HCT116 (cell line): ENCODE measurements at regions not wholly inside any gene's neighbourhood (a gene's known extent, or its start where the extent isn't known, plus 50 kb on each side); places are given as distances from the start of the nearest gene placed in this dataset.

Source experiments
- ATAC-seq: fragments of 200-7000 bp; cut with Tn5 transposase; 2 replicates; pipeline ENCODE4 v1.9.1; 2020; ENCODE audit warnings: mild to moderate bottlenecking, moderate library complexity
- BruUV-seq: library from RNA; stranded (reverse); fragments of 400-500 nt; replicated peaks from 2 replicates; lab custom pipeline; 2021; lab: Mats Ljungman, UMichigan
- CTCF ChIA-PET: fragments of 300-600 bp; sonication (Branson Sonifier 250); formaldehyde crosslinking; loops from one replicate; lab custom pipeline; 2021; ENCODE audit warnings: antibody characterized with exemption; lab: Charles Lee
- POLR2A ChIA-PET: fragments of 300-600, 350-600 bp; sonication (Branson Sonifier 250); formaldehyde crosslinking; loops from one replicate; lab custom pipeline; 2021; ENCODE audit warnings: antibody characterized with exemption; lab: Charles Lee
- RAD21 ChIA-PET, 2 experiments: fragments of 300-600 bp; sonication (Branson Sonifier 250); formaldehyde crosslinking; loops; one replicate each; lab custom pipeline; 2023; ENCODE audit warnings: low total read pairs in 2 of 2; ENCODE audit not compliant: uncharacterized antibody in 2 of 2, unreplicated experiment in 2 of 2, low non-redundant PET in 1 of 2; lab: Charles Lee
- DNase-seq: peaks from one replicate; pipeline ENCODE4 v3.0.0-alpha.2; 2010; ENCODE audit warnings: low read depth, low spot score
- H2AFZ ChIP-seq: fragments of 200-600 bp; shearing (Covaris generic), sonication (generic); 2 replicates; pipeline ENCODE4 v1.6.1; 2017; ENCODE audit warnings: low read depth, mixed run types, mixed read lengths, antibody characterized with exemption, low read length; ENCODE audit not compliant: poor library complexity, severe bottlenecking
- H3K27ac ChIP-seq: 2 replicates; pipeline ENCODE4 v1.5.1; 2012; ENCODE audit warnings: low read depth, low read length
- H3K27me3 ChIP-seq: fragments of 200-600 bp; sonication (generic); 2 replicates; pipeline ENCODE4 v1.6.1; 2016; ENCODE audit warnings: mixed run types, low read length, mixed read lengths; ENCODE audit not compliant: insufficient read depth
- H3K36me3 ChIP-seq, 2 experiments: fragments of 200-500 bp in 1 of 2; fragments of 200-600 bp in 1 of 2; sonication (Bioruptor generic) in 1 of 2; sonication (generic) in 1 of 2; 2 replicates each; pipeline versions ENCODE4 v1.5.1 to v1.6.1; 2014 to 2016; ENCODE audit warnings: low read length in 2 of 2, inconsistent platforms in 1 of 2, mixed read lengths in 1 of 2, mixed run types in 1 of 2; ENCODE audit not compliant: insufficient read depth in 2 of 2, control insufficient read depth in 1 of 2
- H3K4me1 ChIP-seq, 2 experiments: fragments of 200-600 bp in 1 of 2; sonication (generic) in 1 of 2; 2 replicates each; pipeline versions ENCODE4 v1.5.1 to v1.6.1; 2012 to 2017; ENCODE audit warnings: low read length in 2 of 2, inconsistent platforms in 1 of 2, mild to moderate bottlenecking in 1 of 2, mixed read lengths in 1 of 2, mixed run types in 1 of 2, moderate library complexity in 1 of 2; ENCODE audit not compliant: insufficient read depth in 2 of 2, control insufficient read depth in 1 of 2
- H3K4me2 ChIP-seq: fragments of 200-600 bp; sonication (generic); 2 replicates; pipeline ENCODE4 v1.6.1; 2017; ENCODE audit warnings: mixed run types, low read length, mixed read lengths
- H3K4me3 ChIP-seq, 2 experiments: fragments of 200-600 bp in 1 of 2; sonication (generic) in 1 of 2; replicated peaks in 1 of 2; 2 replicates each; pipeline ENCODE4 v1.5.1; 2011 to 2016; ENCODE audit warnings: low read length in 2 of 2, control low read depth in 1 of 2, low read depth in 1 of 2, mild to moderate bottlenecking in 1 of 2, mixed read lengths in 1 of 2, mixed run types in 1 of 2
- H3K79me2 ChIP-seq: fragments of 200-600 bp; sonication (generic); 2 replicates; pipeline ENCODE4 v1.6.1; 2017; ENCODE audit warnings: mild to moderate bottlenecking, mixed run types, low read length, moderate library complexity, mixed read lengths; ENCODE audit not compliant: insufficient read depth
- H3K9ac ChIP-seq: fragments of 200-600 bp; sonication (generic); 2 replicates; pipeline ENCODE4 v1.6.1; 2016; ENCODE audit warnings: low read length, mixed read lengths
- H3K9me2 ChIP-seq: fragments of 200-600 bp; sonication (generic), shearing (Covaris generic); 2 replicates; pipeline ENCODE4 v1.6.1; 2017; ENCODE audit warnings: mixed run types, mild to moderate bottlenecking, moderate library complexity; ENCODE audit not compliant: insufficient read depth
- H3K9me3 ChIP-seq, 2 experiments: fragments of 200-500 bp in 1 of 2; fragments of 200-600 bp in 1 of 2; sonication (Bioruptor generic) in 1 of 2; sonication (generic) in 1 of 2; 2 replicates each; pipeline ENCODE4 v1.6.1; 2014 to 2017; ENCODE audit warnings: low read length in 2 of 2, mixed read lengths in 2 of 2, inconsistent platforms in 1 of 2, low read depth in 1 of 2, mild to moderate bottlenecking in 1 of 2, mixed run types in 1 of 2, moderate library complexity in 1 of 2; ENCODE audit not compliant: control insufficient read depth in 1 of 2, insufficient read depth in 1 of 2
- H4K20me1 ChIP-seq: fragments of 200-600 bp; sonication (generic), shearing (Covaris generic); 2 replicates; pipeline ENCODE4 v1.6.1; 2017; ENCODE audit warnings: mixed run types, mild to moderate bottlenecking, moderate library complexity; ENCODE audit not compliant: insufficient read depth
- EGR1 ChIP-seq: IDR thresholded peaks from 2 replicates; pipeline ENCODE4 v1.6.1; 2012; ENCODE audit warnings: low read depth
- FOSL1 ChIP-seq: IDR thresholded peaks from 2 replicates; pipeline ENCODE4 v1.6.1; 2012; ENCODE audit warnings: low read depth
- MAX ChIP-seq: IDR thresholded peaks from 2 replicates; pipeline ENCODE4 v1.6.1; 2012
- POLR2A ChIP-seq: IDR thresholded peaks from 2 replicates; pipeline ENCODE4 v1.7.0; 2011; ENCODE audit warnings: borderline replicate concordance; ENCODE audit not compliant: insufficient read depth, insufficient read length; ENCODE audit errors: extremely low read depth
- POLR2AphosphoS5 ChIP-seq: IDR thresholded peaks from 2 replicates; pipeline ENCODE4 v1.6.1; 2011; ENCODE audit warnings: mild to moderate bottlenecking, low read depth, low read length, moderate library complexity
- REST ChIP-seq: IDR thresholded peaks from 2 replicates; pipeline ENCODE4 v1.6.1; 2012; ENCODE audit warnings: low read depth
- SIN3A ChIP-seq: IDR thresholded peaks from 2 replicates; pipeline ENCODE4 v1.6.1; 2012; ENCODE audit warnings: low read depth
- SP1 ChIP-seq: IDR thresholded peaks from 2 replicates; pipeline ENCODE4 v1.6.1; 2012; ENCODE audit warnings: low read depth
- SRF ChIP-seq: IDR thresholded peaks from 2 replicates; pipeline ENCODE4 v1.6.1; 2012; ENCODE audit warnings: low read depth
- ZFX ChIP-seq: fragments of 450-650 bp; IDR thresholded peaks from 2 replicates; pipeline ENCODE4 v1.6.1; 2017
- intact Hi-C: fragments of 100-400 bp; cut with micrococcal nuclease; formaldehyde crosslinking; loops from 2 replicates; pipeline ENCODE4 v1.10.0; 2022

- no peaks in the 10 kb centered on the region for H3K4me1 ChIP-seq
- no peaks in the 10 kb centered on the region for H4K20me1 ChIP-seq
- ChIA-PET RAD21 (no interaction called here), POLR2A (no interaction called here), CTCF (no interaction called here)
- ATAC-seq (no peak), DNase-seq (no peak)
- no peak overlapping the region for H3K9ac ChIP-seq
- H3K9me3 ChIP-seq: no peaks in the 10 kb centered on the region
- no peak for TF ChIP-seq POLR2AphosphoS5
- no peak for TF ChIP-seq MAX
- TF ChIP-seq REST: no peak
- TF ChIP-seq SRF: no peak
- TF ChIP-seq SP1: no peak
- TF ChIP-seq ZFX: no peak
- no peak overlapping the region for H3K4me3 ChIP-seq
- intact Hi-C loops: no loop called here
- H3K36me3 ChIP-seq: no peaks in the 10 kb centered on the region
- no peak overlapping the region for H2AFZ ChIP-seq
- no peaks in the 10 kb centered on the region for H3K27me3 ChIP-seq
- H3K27ac ChIP-seq: no peak overlapping the region
- no TSS peak for BruUV-seq
- no peaks in the 10 kb centered on the region for H3K79me2 ChIP-seq
- no peaks in the 10 kb centered on the region for H3K9me2 ChIP-seq
- no peak overlapping the region for H3K4me2 ChIP-seq
These were observed 510.8 kb downstream of the PTPRC start for GRCh38 chr1:199149591-199149990.

DNA sequence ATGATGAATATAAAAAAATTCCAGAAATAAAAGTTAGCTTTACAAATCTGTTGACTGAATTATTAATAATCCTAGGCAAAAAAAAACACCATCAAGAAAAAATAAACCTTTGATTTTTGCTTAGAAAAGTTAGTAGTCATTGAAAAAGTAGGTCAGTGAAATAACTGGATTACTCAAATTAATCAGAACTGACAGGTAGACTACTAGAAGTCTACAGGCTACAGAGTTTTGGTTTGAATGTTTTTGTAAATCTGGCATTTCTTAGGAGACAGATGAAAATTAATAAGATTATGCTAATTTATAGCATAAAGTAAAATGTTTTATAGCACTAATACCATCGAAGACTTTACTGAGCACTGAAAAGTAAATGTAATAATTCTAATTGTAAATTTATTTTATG is 511.9 kb downstream of the PTPRC start:
- BruUV-seq: no TSS peak
- DNase-seq (no peak), ATAC-seq (no peak)
- H2AFZ ChIP-seq: no peak overlapping the region
- H3K36me3 ChIP-seq: no peaks in the 10 kb centered on the region
- no peaks in the 10 kb centered on the region for H4K20me1 ChIP-seq
- H3K79me2 ChIP-seq: no peaks in the 10 kb centered on the region
- intact Hi-C loops: no loop called here
- no peaks in the 10 kb centered on the region for H3K27me3 ChIP-seq
- no peaks in the 10 kb centered on the region for H3K4me1 ChIP-seq
- H3K9me3 ChIP-seq: no peaks in the 10 kb centered on the region
- TF ChIP-seq POLR2A (no peak), EGR1 (no peak), ZFX (no peak), SIN3A (no peak), FOSL1 (no peak), MAX (no peak)
- ChIA-PET RAD21 (no interaction called here), POLR2A (no interaction called here), CTCF (interaction anchor here (1.0 kb wide), 1 partner anchor 37 kb away, joined by 4 read pairs; no protein-coding TSS in a partner anchor)
- no peak overlapping the region for H3K4me3 ChIP-seq
- H3K27ac ChIP-seq: no peak overlapping the region
- no peak overlapping the region for H3K9ac ChIP-seq
- no peaks in the 10 kb centered on the region for H3K9me2 ChIP-seq
- H3K4me2 ChIP-seq: no peak overlapping the region
